Left cardiac atrium (tissue), 4 donors: ENCODE measurements at regions not wholly inside any gene's neighbourhood (a gene's known extent, or its start where the extent isn't known, plus 50 kb on each side); places are given as distances from the start of the nearest gene placed in this dataset.

Experiments used
- ATAC-seq, 2 donors: fragments of 200-7000 bp; cut with Tn5 transposase; one replicate each; pipeline ENCODE4 v1.9.1; 2020; ENCODE audit warnings: mild to moderate bottlenecking in 2 of 2, moderate library complexity in 2 of 2
- DNase-seq: peaks from one replicate; pipeline ENCODE4 v3.0.0-alpha.2; 2020
- intact Hi-C, 2 donors: fragments of 100-400 bp; cut with DNase I; formaldehyde crosslinking; loops; one replicate each; pipeline versions ENCODE4 v1.14.1 to v1.15.1; 2022 to 2023
- donor health status: DM: no; HTN: yes; CAD: no.
- donor health status: DM: no; HTN: yes; CAD: no; lungs with severe emphysema.
- donor health status: DM: yes; HTN: yes; CAD: no.
- donor health status: Dilated cardiomyopathy.

- intact Hi-C loops, result no loop called here
- DNase-seq (no peak), ATAC-seq (no peak)
Observed at GRCh38 chr13:62631619-62632018, 1216.0 kb upstream of the PCDH20 start.

- intact Hi-C loops, result no loop called here
- ATAC-seq, result no peak
- no peak for DNase-seq
Observed at GRCh38 chr13:62631124-62631523, 1215.5 kb upstream of the PCDH20 start.

DNA sequence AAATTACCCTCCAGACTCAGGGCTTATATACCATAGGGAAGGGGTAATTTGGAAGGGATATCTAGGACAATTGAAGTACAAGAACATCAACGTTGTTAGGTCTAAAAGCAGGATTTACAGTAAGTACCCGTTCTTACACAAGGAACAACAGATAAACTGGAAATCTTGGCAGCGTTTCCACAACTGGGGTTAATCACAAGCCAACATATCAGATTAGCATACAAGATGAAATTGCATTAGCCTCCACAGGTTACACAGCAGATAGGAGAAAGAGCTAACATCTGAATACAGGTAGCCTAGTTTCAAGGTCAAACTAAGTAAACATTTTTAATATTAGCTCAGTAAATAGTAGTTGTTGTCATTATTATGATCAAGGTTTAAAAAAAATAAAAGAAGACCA is 1214.0 kb upstream of the PCDH20 start:
- intact Hi-C loops, result no loop called here
- DNase-seq, result no peak
- no peak for ATAC-seq

GRCh38 chr13:62627226-62627625 is 1211.6 kb upstream of the PCDH20 start:
- DNase-seq (no peak), ATAC-seq (no peak)
- intact Hi-C loops, result no loop called here

GRCh38 chr13:62626771-62627170 is 1211.1 kb upstream of the PCDH20 start:
- ATAC-seq, result no peak
- intact Hi-C loops, result no loop called here

GRCh38 chr13:62625214-62625881 is 1209.7 kb upstream of the PCDH20 start:
- intact Hi-C loops, result no loop called here
- ATAC-seq, result no peak
- DNase-seq, result no peak

More at GRCh38 chr13:62626771-62627170, 1211.1 kb upstream of the PCDH20 start:
- no peak for DNase-seq

GRCh38 chr13:62613819-62614218 is 1198.2 kb upstream of the PCDH20 start:
- intact Hi-C loops, result no loop called here
- DNase-seq (no peak), ATAC-seq (no peak)

GRCh38 chr13:62611343-62611742 is 1195.7 kb upstream of the PCDH20 start:
- DNase-seq (no peak), ATAC-seq (no peak)
- intact Hi-C loops, result no loop called here

GRCh38 chr13:62598708-62599107 is 1183.1 kb upstream of the PCDH20 start:
- intact Hi-C loops, result no loop called here
- no peak for DNase-seq
- no peak for ATAC-seq

- no peak for ATAC-seq
- intact Hi-C loops, result no loop called here
- DNase-seq, result no peak
Observed at GRCh38 chr13:62595976-62596375, 1180.3 kb upstream of the PCDH20 start.

DNA sequence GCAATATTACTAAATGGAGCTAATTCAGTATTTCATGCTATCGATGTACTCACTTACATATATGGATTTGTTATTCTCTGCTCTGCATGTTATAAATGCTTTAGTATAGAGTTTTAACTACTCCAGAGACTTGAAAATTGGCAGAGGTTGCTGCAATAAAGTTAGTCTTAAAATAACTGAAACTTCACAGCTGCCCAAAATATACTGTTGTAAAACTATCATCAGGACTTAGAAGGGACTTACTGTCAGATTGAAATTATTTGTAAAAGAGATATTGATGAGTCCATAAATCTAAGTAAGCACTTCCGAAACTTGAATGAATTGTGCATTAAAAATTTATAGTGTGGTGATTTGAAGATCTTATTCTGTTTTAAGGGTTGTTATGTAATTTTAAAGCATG is 1178.2 kb upstream of the PCDH20 start:
- ATAC-seq (no peak), DNase-seq (no peak)
- intact Hi-C loops, result no loop called here

DNA sequence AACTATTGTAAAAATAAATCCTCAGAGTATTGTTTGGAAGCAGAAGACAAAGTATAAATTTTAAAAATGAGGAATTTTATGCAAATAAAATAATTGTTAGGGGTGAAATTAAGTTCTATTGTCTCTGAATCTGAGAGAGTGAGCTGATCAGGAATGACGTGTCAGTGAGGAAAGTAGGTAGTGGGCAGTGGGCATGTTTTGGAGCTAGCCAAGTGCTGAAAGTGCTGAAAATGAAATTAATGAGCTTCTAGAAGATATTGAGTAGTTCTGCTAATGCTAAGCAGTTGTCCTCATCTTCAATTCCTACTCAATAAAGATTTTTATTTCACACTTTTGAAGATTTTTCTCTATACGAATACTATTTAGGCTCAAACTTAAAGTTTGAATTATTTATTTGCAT is 1167.8 kb upstream of the PCDH20 start:
- no peak for DNase-seq
- no peak for ATAC-seq
- intact Hi-C loops, result no loop called here

DNA sequence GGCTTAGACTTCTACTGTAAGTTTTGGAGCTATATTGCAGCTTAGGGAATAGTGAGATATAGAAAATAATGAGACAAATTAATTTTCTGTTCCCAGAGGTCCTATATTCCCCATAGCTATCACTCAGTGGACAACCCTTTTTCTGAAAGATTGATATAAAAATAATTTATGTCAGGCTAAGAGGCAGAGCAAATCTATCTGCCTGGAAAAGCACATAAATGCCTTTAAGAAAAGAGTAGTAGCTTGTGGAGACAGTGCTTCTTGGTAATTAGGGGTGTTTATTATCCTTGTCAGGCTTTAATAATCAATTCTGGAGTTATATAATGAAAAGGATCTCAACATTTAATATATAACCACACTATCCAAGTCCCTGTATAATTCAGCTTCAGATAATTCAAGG is 1162.8 kb upstream of the PCDH20 start:
- DNase-seq (no peak), ATAC-seq (no peak)
- intact Hi-C loops, result no loop called here

GRCh38 chr13:62564770-62565169 is 1149.1 kb upstream of the PCDH20 start:
- intact Hi-C loops, result no loop called here
- ATAC-seq (no peak), DNase-seq (no peak)

GRCh38 chr13:62563251-62563650 is 1147.6 kb upstream of the PCDH20 start:
- no peak for DNase-seq
- intact Hi-C loops, result no loop called here
- ATAC-seq, result no peak

GRCh38 chr13:62556978-62557377 is 1141.3 kb upstream of the PCDH20 start:
- intact Hi-C loops, result no loop called here
- no peak for ATAC-seq
- no peak for DNase-seq

- intact Hi-C loops, result no loop called here
- DNase-seq (no peak), ATAC-seq (no peak)
Observed at GRCh38 chr13:62551588-62551987, 1135.9 kb upstream of the PCDH20 start.

GRCh38 chr13:62544928-62545327 is 1129.3 kb upstream of the PCDH20 start:
- intact Hi-C loops, result no loop called here
- ATAC-seq, result no peak
- no peak for DNase-seq

- no peak for ATAC-seq
- intact Hi-C loops, result no loop called here
- DNase-seq, result no peak
Observed at GRCh38 chr13:62537593-62537992, 1121.9 kb upstream of the PCDH20 start.

GRCh38 chr13:62525652-62526051 is 1110.0 kb upstream of the PCDH20 start:
- intact Hi-C loops, result no loop called here
- ATAC-seq, result no peak
- no peak for DNase-seq

GRCh38 chr13:62524498-62524897 is 1108.8 kb upstream of the PCDH20 start:
- intact Hi-C loops, result no loop called here
- ATAC-seq (no peak), DNase-seq (no peak)

GRCh38 chr13:62524061-62524460 is 1108.4 kb upstream of the PCDH20 start:
- intact Hi-C loops, result no loop called here
- ATAC-seq, result no peak

More at GRCh38 chr13:62524061-62524460, 1108.4 kb upstream of the PCDH20 start:
- no peak for DNase-seq
